Prostate gland (tissue), 2 donors: ENCODE measurements at regions not wholly inside any gene's neighbourhood (a gene's known extent, or its start where the extent isn't known, plus 50 kb on each side); places are given as distances from the start of the nearest gene placed in this dataset.

Experiments
- CTCF ChIP-seq, 4 experiments: fragments of 200-600 bp in 2 of 4; fragments of 450-650 bp in 2 of 4; sonication (generic) in 2 of 4; IDR thresholded peaks; 1 replicate in 3 of 4; 2 replicates in 1 of 4; pipeline ENCODE4 v1.5.1; 2016 to 2019; ENCODE audit warnings: antibody characterized with exemption in 4 of 4, mild to moderate bottlenecking in 2 of 4, moderate library complexity in 2 of 4
- POLR2A ChIP-seq: fragments of 450-650 bp; IDR thresholded peaks from one replicate; pipeline ENCODE4 v1.6.1; 2016; ENCODE audit warnings: antibody characterized with exemption, mild to moderate bottlenecking
- POLR2AphosphoS5 ChIP-seq: sonication (generic); formaldehyde crosslinking; IDR thresholded peaks from one replicate; pipeline ENCODE4 v1.6.1; 2017; ENCODE audit warnings: antibody characterized with exemption

- TF ChIP-seq POLR2AphosphoS5 (no peak), CTCF (IDR thresholded peaks at IDR 0.05) (no peak), POLR2A (no peak)
Observed at GRCh38 chr3:76353683-76354082, 568.3 kb upstream of the ZNF717 start.
